Tibial nerve (tissue), 3 donors: ENCODE measurements at regions not wholly inside any gene's neighbourhood (a gene's known extent, or its start where the extent isn't known, plus 50 kb on each side); places are given as distances from the start of the nearest gene placed in this dataset.

Experiments
- CTCF ChIP-seq, 5 experiments: fragments of 200-600 bp in 3 of 5; fragments of 450-650 bp in 2 of 5; sonication (generic) in 3 of 5; IDR thresholded peaks; one replicate each; pipeline ENCODE4 v1.5.1; 2016 to 2019; ENCODE audit warnings: antibody characterized with exemption in 5 of 5, mild to moderate bottlenecking in 3 of 5, moderate library complexity in 2 of 5
- POLR2A ChIP-seq, 2 donors: fragments of 450-650 bp; IDR thresholded peaks; one replicate each; pipeline ENCODE4 v1.6.1; 2017; ENCODE audit warnings: antibody characterized with exemption in 2 of 2, mild to moderate bottlenecking in 2 of 2, moderate library complexity in 2 of 2

- TF ChIP-seq POLR2A (IDR thresholded peaks at IDR 0.05), result no peak
- no peak for TF ChIP-seq CTCF (IDR thresholded peaks at IDR 0.05)
These were observed 76.2 kb upstream of the ALDH1B1 start for GRCh38 chr9:38316166-38316780.
